PC-3 (cell line): ENCODE measurements at regions not wholly inside any gene's neighbourhood (a gene's known extent, or its start where the extent isn't known, plus 50 kb on each side); places are given as distances from the start of the nearest gene placed in this dataset.

Experiments used
- ATAC-seq: fragments of 200-7000 bp; cut with Tn5 transposase; 2 replicates; pipeline ENCODE4 v1.9.1; 2020; ENCODE audit warnings: mild to moderate bottlenecking, moderate library complexity
- BruUV-seq: library from RNA; stranded (reverse); fragments of 400-500 nt; replicated peaks from 2 replicates; lab custom pipeline; 2021; lab: Mats Ljungman, UMichigan
- CTCF ChIA-PET: fragments of 300-600 bp; sonication (Branson Sonifier 250); formaldehyde crosslinking; loops from one replicate; lab custom pipeline; 2022; ENCODE audit warnings: antibody characterized with exemption; lab: Charles Lee
- POLR2A ChIA-PET: fragments of 300-600 bp; sonication (Branson Sonifier 250); formaldehyde crosslinking; loops from one replicate; lab custom pipeline; 2022; ENCODE audit warnings: antibody characterized with exemption; ENCODE audit not compliant: unreplicated experiment; lab: Charles Lee
- DNase-seq: peaks from one replicate; pipeline ENCODE4 v3.0.0-alpha.2; 2015
- H2AFZ ChIP-seq: fragments of 300-600 bp; sonication (generic); 2 replicates; pipeline ENCODE4 v1.6.0; 2016; ENCODE audit warnings: antibody characterized with exemption, low read length
- H3F3A ChIP-seq: fragments of 300-600 bp; sonication (generic); one replicate; pipeline ENCODE4 v1.6.0; 2017; ENCODE audit warnings: antibody characterized with exemption, low read length, control low read depth, mild to moderate bottlenecking; ENCODE audit not compliant: unreplicated experiment
- H3K27ac ChIP-seq: fragments of 300-600 bp; sonication (generic); 2 replicates; pipeline ENCODE4 v1.5.1; 2016; ENCODE audit warnings: mild to moderate bottlenecking, low read length
- H3K27me3 ChIP-seq: fragments of 300-600 bp; sonication (generic); 2 replicates; pipeline ENCODE4 v1.6.1; 2016; ENCODE audit warnings: low read length, mixed read lengths
- H3K36me3 ChIP-seq: fragments of 300-600 bp; sonication (generic); 2 replicates; pipeline ENCODE4 v1.6.1; 2016; ENCODE audit warnings: low read depth, mixed run types, low read length, mixed read lengths
- H3K4me1 ChIP-seq: fragments of 300-600 bp; sonication (generic); 2 replicates; pipeline ENCODE4 v1.5.1; 2016; ENCODE audit warnings: low read length; ENCODE audit not compliant: insufficient read depth
- H3K4me2 ChIP-seq: fragments of 300-600 bp; sonication (generic); 2 replicates; pipeline ENCODE4 v1.6.0; 2016; ENCODE audit warnings: low read length
- H3K4me3 ChIP-seq: fragments of 300-600 bp; sonication (generic); 2 replicates; pipeline ENCODE4 v1.5.1; 2016; ENCODE audit warnings: mild to moderate bottlenecking, low read length, mixed read lengths
- H3K79me2 ChIP-seq: fragments of 300-600 bp; sonication (generic); 2 replicates; pipeline ENCODE4 v1.6.1; 2017; ENCODE audit warnings: low read length, mixed read lengths
- H3K9ac ChIP-seq: fragments of 300-600 bp; sonication (generic); 2 replicates; pipeline ENCODE4 v1.6.0; 2016; ENCODE audit warnings: mild to moderate bottlenecking, low read length
- H3K9me2 ChIP-seq: fragments of 300-600 bp; sonication (generic); replicated peaks from 2 replicates; pipeline ENCODE4 v1.6.1; 2016; ENCODE audit warnings: mixed run types, low read length, mixed read lengths
- H3K9me3 ChIP-seq: fragments of 300-600 bp; sonication (generic); 2 replicates; pipeline ENCODE4 v1.6.1; 2016; ENCODE audit warnings: low read length, mixed read lengths
- H4K20me1 ChIP-seq: fragments of 300-600 bp; sonication (generic); 2 replicates; pipeline ENCODE4 v1.6.1; 2016; ENCODE audit warnings: low read length, mixed read lengths
- EZH2 ChIP-seq: fragments of 300-600 bp; sonication (generic); IDR thresholded peaks from one replicate; pipeline ENCODE4 v1.6.1; 2017; ENCODE audit warnings: antibody characterized with exemption, mild to moderate bottlenecking, low read length; ENCODE audit not compliant: unreplicated experiment
- EZH2phosphoT487 ChIP-seq: fragments of 300-600 bp; sonication (generic); IDR thresholded peaks from 2 replicates; pipeline ENCODE4 v1.6.1; 2018; ENCODE audit warnings: mild to moderate bottlenecking, antibody characterized with exemption, low read length, borderline replicate concordance
- intact Hi-C: fragments of 100-400 bp; cut with micrococcal nuclease; formaldehyde crosslinking; loops from 2 replicates; pipeline ENCODE4 v1.9.0; 2023
- TF ChIP-seq, protein P1 (sequence below): fragments of 300-600 bp; sonication (generic); conservative IDR thresholded peaks from 2 replicates; pipeline ENCODE4 v1.5.1; 2017; ENCODE audit warnings: antibody characterized with exemption, low read depth, mild to moderate bottlenecking, low read length

GRCh38 chr1:101520302-101520701 lies 283.5 kb downstream of the S1PR1 start:
- Histone ChIP-seq H3K4me1 (no peaks in the 10 kb centered on the region), H2AFZ (no peak overlapping the region), H3F3A (no peaks in the 10 kb centered on the region), H4K20me1 (no peaks in the 10 kb centered on the region), H3K9ac (no peak overlapping the region), H3K79me2 (no peaks in the 10 kb centered on the region), H3K9me2 (no peaks in the 10 kb centered on the region), H3K4me2 (no peak overlapping the region), H3K4me3 (no peak overlapping the region), H3K27me3 (peaks cover 31% of the 10 kb centered on the region; the same call in 1 of the 2 replicates), H3K36me3 (no peaks in the 10 kb centered on the region), H3K27ac (no peak overlapping the region), H3K9me3 (no peaks in the 10 kb centered on the region)
- ATAC-seq (peak; percentile 79), DNase-seq (peak; percentile 67)
- TF ChIP-seq, protein P1, sequence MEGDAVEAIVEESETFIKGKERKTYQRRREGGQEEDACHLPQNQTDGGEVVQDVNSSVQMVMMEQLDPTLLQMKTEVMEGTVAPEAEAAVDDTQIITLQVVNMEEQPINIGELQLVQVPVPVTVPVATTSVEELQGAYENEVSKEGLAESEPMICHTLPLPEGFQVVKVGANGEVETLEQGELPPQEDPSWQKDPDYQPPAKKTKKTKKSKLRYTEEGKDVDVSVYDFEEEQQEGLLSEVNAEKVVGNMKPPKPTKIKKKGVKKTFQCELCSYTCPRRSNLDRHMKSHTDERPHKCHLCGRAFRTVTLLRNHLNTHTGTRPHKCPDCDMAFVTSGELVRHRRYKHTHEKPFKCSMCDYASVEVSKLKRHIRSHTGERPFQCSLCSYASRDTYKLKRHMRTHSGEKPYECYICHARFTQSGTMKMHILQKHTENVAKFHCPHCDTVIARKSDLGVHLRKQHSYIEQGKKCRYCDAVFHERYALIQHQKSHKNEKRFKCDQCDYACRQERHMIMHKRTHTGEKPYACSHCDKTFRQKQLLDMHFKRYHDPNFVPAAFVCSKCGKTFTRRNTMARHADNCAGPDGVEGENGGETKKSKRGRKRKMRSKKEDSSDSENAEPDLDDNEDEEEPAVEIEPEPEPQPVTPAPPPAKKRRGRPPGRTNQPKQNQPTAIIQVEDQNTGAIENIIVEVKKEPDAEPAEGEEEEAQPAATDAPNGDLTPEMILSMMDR: peak; percentile 90
- no peak for TF ChIP-seq EZH2
- intact Hi-C loops: loop anchor here (5.0 kb wide), 2 partner anchors 47 to 452 kb away; no protein-coding TSS in a partner anchor
- no TSS peak for BruUV-seq
- ChIA-PET CTCF (interaction anchor here (0.6 to 0.7 kb wide), 2 partner anchors 44 to 755 kb away, joined by 3 read pairs; no protein-coding TSS in a partner anchor), POLR2A (interaction anchor here (0.6 kb wide), 1 partner anchor 149 kb away, joined by 4 read pairs; no protein-coding TSS in a partner anchor)

GRCh38 chr1:101522486-101522885 lies 285.7 kb downstream of the S1PR1 start:
- no peak overlapping the region for H3K4me3 ChIP-seq
- no peak overlapping the region for H3K27ac ChIP-seq
- H3K9me3 ChIP-seq: no peaks in the 10 kb centered on the region
- no peak for TF ChIP-seq EZH2
- TF ChIP-seq, protein P1: no peak
- TF ChIP-seq EZH2phosphoT487: no peak
- ChIA-PET POLR2A (no interaction called here), CTCF (no interaction called here)
- peaks cover 33% of the 10 kb centered on the region for H3K27me3 ChIP-seq
- H3K79me2 ChIP-seq: no peaks in the 10 kb centered on the region
- ATAC-seq (no peak), DNase-seq (no peak)
- no peaks in the 10 kb centered on the region for H4K20me1 ChIP-seq
- no TSS peak for BruUV-seq
- H3K9ac ChIP-seq: no peak overlapping the region
- H2AFZ ChIP-seq: no peak overlapping the region
- no peaks in the 10 kb centered on the region for H3K36me3 ChIP-seq
- no peaks in the 10 kb centered on the region for H3F3A ChIP-seq
- no peaks in the 10 kb centered on the region for H3K9me2 ChIP-seq
- no peaks in the 10 kb centered on the region for H3K4me1 ChIP-seq
- H3K4me2 ChIP-seq: no peak overlapping the region
- intact Hi-C loops: loop anchor here (5.0 kb wide), 2 partner anchors 45 to 450 kb away; no protein-coding TSS in a partner anchor

GRCh38 chr1:101526813-101527212 lies 290.0 kb downstream of the S1PR1 start:
- Histone ChIP-seq H3K9me2 (no peaks in the 10 kb centered on the region), H4K20me1 (no peaks in the 10 kb centered on the region), H3K9ac (no peak overlapping the region), H3K4me1 (no peaks in the 10 kb centered on the region), H3K27me3 (peaks cover 30% of the 10 kb centered on the region), H3F3A (no peaks in the 10 kb centered on the region), H3K27ac (no peak overlapping the region), H3K36me3 (no peaks in the 10 kb centered on the region), H3K79me2 (no peaks in the 10 kb centered on the region), H3K4me3 (no peak overlapping the region), H3K9me3 (no peaks in the 10 kb centered on the region), H3K4me2 (no peak overlapping the region), H2AFZ (no peak overlapping the region)
- TF ChIP-seq, protein P1: no peak
- TF ChIP-seq EZH2phosphoT487 (no peak), EZH2 (no peak)
- no TSS peak for BruUV-seq
- intact Hi-C loops: no loop called here
- CTCF ChIA-PET: no interaction called here
- POLR2A ChIA-PET: no interaction called here
- ATAC-seq (no peak), DNase-seq (no peak)
